Smooth muscle cell of the brain vasculature (primary cell): ENCODE measurements at regions not wholly inside any gene's neighbourhood (a gene's known extent, or its start where the extent isn't known, plus 50 kb on each side); places are given as distances from the start of the nearest gene placed in this dataset.
A peak's percentile ranks its signal among the peaks of the same experiment; 100 is the strongest.

Experiments
- DNase-seq: peaks from one replicate; pipeline ENCODE4 v3.0.0-alpha.2; 2012; ENCODE audit warnings: low read depth, low spot score

DNA sequence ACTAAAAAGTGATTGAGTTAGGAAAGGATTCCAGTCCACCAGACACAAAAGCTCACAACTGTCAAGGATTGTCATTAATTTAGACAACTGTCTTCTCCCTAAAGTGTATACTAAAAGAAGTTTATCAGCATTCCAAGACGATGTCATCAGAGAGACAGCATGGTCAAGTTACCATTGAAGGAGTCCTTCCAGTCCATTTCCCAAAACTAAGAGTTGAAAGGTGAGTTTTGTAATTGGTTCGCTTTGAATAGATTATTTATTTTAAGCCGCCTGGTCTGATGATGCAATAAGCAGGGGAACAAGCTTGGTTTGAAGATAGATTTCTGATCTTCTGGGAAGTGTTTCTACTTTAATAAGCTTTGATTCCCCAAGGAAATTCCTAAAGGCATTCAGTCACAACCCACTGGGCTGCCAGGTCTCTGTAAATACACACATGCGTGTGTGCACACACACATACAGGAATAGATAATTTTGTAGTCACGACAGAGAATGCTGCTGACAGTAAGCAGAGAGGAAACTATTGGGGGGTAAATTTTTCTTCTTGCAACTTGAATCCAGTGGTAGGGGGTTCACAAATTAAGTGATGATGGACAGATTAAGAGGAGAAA lies 234.8 kb downstream of the PIK3R1 start:
- no peak for DNase-seq

DNA sequence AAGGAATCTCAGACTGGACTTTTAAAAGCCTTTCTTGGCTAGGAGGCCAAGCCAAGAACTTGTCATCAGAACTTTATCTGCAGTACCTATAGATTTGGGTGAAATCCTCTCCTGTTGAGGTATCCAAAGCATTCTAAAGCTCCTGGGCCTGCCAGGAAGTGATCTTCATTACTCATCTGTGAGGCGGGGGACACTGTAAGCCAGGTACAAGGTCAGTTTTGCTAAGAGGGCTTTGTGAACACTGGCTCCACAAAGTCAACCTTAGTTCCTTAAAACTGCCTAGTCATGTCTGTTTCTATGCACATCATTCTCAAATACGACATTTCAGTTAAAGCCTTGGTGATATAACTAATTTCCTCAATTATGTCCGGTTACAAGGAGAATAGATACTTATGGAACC lies 236.7 kb downstream of the PIK3R1 start:
- DNase-seq = no peak

DNA sequence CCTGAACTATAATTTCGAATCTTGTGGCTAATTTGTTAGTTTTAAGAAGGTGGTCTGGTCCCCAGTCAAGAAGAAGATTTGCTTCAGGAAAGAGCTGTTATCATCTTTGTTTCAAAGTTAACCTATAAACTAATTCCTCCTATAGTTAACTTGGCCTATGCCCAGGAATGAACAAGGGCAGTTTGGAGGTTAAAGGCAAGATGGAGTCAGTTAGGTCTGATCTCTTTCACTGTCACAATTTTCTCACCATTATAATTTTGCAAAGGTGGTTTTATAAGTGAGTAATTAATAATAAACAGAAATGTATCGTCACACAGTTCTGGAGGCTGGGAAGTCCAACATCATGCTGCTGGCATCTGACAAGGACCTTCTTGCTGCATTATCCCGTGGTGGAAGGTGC lies 238.6 kb downstream of the PIK3R1 start:
- no peak for DNase-seq

DNA sequence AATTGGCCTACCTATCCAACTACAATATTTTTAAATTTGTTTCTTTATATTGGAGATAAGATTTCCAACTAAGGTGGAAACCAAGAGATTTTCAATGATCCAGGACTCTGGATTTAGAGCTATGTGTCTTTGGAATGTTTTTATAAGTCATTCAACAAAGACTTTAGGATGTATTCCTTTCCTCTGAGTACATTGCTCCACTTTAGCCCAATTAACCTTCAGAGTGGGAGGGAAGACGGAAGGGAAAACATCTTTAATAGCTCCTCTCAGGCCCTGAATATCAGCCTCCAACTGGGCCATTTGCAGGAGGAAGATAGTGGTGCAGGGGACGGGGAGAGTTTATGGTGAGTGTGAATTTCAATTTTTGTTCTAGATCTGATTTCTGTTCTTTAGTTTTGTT lies 239.2 kb downstream of the PIK3R1 start:
- no peak for DNase-seq

DNA sequence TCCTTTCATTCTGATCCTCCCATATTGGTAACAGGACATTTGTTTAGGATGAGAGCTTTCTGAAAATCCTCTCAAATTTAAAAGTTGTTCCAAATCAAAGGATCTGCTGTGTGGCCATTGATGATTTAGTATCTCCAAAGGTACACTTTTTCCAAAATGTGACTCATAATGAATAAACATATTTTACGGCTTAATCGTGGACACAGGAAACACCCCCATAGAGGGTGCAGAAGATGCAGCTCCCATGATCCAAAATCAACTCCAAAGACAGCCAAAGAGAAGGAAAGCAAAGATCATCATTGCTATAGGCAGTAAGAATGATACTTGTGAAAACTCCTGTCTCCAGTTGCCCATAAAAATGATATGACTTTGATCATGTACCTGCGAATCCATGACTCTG lies 239.7 kb downstream of the PIK3R1 start:
- no peak for DNase-seq

DNA sequence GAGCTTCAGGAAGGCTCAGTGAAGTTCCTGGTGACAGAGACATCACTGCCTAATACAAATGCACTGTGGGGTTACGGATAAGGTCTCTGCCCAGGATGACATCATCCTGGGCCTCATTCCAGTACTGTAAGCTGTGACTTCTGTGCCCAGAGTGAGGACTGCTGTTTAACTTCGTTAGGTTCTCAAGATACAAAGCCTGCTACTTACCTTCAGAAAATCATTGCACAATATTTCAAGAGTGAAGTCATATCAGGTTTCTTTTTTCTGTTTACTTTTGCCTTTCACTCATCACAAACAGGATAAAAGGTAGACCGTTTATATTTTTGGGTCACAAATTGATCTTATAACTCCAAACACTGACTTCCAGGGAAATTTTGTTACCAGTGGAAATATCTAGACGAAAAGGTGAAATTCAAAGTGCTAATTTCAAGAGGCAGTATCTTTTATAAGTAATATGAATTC lies 241.2 kb downstream of the PIK3R1 start:
- no peak for DNase-seq

DNA sequence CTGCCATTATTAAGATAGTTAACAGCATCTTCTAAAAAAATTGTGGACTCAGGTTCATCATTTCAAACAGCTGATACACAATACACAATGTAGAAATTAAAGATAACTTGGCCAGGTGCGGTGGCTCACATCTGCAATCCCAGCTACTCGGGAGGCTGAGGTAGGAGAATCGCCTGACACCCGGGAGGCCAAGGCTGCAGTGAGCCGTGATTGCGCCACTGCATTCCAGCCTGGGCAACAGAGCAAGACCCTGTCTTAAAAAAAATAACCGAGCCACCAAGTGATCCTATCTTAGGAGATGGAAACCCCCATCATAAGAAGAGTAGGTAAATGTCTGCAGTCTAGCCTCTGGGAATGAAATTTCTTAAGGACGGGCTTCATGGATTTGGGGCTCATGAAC lies 241.7 kb downstream of the PIK3R1 start:
- no peak for DNase-seq

DNA sequence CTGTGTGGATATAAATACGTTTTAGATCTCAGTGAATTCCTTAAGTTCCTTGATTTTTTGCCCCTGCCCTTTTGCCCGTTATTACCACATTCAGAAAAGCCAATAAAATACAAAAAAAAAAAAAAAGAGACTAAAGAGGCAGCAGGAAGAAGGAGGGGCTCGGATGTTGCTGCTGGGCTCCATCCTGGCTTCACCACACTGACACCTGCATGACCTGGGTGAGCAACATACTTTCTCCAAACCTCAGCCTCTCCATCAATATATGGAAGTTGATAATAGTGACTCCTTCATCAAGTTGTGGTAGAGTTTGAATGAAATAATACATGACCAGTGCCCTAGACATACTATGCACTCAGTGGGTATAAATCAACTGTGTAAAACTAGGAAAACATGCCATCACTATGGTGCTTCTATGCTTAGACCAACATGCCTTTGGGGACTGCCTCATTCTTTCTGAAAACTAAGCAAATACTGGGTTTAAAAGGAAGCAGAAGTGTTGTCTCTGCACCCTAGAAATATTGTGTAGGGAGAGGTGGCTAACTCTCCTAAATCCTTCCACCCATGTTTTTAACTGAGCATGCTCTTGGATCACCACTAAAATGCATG lies 243.0 kb downstream of the PIK3R1 start:
- no peak for DNase-seq

DNA sequence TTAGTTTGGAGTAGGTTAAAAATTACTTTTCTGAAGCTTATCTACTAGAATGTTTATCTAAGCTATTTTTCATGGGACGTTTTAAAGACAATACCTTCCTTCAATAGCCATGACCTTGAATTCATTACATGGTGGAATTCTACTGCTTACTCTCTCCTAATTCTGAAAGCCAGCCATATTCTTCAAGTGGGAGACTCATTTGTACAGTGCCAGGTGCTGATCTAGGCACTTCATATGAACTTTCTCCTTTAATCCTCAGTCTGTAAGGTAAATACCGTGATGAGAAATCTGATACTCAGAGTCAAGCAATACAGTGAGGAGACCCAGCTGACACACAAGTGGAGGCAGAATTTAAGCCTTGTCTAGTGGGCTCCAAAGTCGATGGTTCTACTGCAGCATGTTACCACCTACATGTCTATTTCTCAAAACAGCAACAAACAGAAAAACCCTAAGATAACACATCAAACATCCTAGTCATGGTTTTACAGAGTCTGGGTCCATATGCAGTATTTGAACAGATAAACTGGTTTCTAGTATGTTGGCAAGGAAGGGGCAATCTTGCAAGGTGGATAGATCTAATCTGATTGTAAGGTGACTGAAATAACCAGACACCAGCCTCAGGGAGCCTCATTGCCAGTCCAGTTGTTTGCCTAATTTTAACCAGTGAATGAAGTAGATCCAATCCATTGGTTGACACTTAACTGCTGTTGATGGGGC lies 243.7 kb downstream of the PIK3R1 start:
- no peak for DNase-seq

DNA sequence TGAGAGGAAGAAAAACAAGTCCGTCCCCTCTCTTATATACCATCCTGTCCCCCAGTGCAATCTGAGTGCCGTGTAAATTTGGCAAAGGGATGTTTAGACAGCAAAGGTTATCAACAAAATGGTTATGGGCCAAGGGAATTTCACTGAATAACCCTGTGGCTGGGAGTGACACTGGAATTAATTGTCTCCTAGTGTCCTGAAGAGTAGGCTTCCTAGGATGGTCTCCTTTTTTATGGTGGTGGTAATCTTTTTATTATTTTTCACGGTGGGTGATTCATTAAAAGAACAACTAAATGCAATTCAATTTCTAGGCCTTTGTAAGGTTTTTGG lies 244.2 kb downstream of the PIK3R1 start:
- no peak for DNase-seq

DNA sequence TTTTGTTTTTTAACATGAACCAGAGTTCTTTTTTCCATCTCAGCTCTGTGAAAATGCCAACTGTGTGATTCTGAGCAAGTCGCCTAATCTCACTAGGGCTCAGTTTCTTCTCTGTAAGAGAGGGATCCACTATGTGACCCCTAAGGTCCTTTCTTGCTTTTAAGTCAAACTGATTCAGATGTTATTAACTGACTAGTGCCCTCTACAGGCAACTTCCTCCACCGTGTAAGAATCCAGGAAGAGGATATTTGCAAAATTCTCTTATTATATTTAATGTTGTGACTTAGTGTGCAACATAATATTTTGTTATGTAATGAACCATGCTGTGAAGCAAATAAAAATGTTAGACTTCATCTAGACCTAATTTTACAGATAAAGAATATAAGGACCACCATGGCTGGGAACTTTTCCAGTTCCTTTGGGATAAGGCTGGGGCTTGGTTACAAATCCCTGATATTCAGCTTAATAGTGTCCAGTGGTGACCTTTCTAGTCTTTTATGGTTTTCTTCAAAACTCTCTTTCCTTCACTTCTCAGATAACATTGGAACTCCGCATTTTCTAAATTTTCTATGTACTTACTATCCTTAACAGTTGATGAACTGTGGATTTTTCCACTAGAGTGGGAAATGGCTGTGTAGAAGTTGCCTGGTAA lies 244.7 kb downstream of the PIK3R1 start:
- DNase-seq = peak; percentile 40

DNA sequence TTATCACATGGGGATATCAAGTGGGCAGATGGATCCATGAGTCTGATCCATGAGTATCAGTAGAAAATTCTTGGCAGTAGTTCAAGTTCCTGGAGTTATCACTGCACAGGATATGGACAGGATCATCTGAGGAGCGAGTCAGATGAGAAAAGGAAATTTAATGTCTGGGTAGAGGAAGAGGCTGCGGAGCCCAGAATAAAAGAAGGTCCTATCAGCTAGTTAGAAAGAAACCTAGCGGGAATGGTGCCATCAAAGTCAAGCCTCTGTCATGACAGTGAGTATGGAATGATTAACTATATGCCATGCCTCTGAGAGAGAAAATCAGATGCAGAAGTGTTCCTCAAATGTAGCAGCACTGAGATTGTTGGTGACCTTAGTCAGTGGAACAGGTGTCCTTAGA lies 248.1 kb downstream of the PIK3R1 start:
- DNase-seq = no peak

DNA sequence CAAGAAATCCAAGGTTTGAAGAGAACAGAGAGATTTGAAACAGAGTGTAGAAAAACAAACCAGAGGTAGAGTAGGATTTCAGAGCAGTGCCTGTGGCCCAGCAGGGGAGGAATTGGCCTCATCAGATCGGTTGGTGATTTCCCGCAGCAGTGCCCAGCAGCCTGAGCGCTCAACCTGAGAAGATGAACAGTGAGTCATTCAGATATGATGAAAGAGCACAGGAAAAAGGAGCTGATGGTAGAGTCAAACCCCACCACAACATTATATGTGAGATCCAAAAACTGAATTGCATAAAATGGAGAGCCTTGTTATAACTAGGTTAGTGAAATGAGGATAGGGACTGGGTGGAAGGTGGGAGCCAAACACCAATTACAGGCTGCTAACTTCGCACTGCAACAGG lies 248.9 kb downstream of the PIK3R1 start:
- DNase-seq = peak; percentile 49

DNA sequence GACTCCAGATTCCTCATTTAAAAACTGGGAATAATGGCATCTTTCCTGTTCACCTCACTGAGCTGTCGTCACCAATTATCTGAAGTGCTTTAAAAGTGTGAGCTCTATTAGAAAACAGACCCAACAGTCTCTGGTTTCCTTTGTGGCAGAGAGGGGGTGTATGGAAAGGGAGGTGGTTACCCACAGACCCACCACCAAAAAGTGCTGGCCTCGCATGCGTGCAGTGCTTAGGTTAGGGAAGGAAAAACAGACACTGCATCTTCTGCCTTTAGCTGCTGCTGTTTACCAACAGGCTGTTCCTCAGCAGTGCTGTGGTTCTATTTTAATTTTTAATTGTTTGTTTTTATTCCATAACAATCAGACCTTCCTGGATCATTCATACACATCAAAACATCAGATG lies 249.6 kb downstream of the PIK3R1 start:
- DNase-seq = no peak

DNA sequence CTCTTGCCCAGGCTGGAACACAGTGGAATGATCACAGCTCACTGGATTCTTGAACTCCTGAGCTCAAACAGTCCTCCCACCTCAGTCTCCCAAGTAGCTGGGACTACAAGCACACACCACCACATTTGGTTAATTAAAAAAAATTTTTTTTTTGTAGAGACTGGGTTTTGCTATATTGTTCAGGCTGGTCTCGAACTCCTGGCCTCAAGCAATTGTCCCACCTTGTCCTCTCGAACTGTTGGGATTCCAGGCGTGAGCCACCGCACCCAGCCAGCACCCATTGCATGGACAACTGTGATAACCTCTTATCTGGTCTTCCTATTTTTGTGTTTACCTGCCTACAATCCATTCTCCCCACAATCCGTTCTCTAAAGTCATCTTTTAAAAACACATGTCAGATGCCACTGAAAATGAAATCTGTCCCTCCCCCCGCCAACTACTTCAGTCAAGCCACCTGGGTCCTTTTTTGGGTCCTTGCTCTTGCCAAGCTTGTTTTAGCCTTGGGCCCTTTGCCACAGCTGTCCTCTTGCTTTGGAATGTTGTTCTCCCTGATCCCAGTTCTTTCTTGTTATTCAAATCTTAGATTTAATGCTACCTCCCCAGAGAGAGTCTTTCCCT lies 250.5 kb downstream of the PIK3R1 start:
- no peak for DNase-seq

DNA sequence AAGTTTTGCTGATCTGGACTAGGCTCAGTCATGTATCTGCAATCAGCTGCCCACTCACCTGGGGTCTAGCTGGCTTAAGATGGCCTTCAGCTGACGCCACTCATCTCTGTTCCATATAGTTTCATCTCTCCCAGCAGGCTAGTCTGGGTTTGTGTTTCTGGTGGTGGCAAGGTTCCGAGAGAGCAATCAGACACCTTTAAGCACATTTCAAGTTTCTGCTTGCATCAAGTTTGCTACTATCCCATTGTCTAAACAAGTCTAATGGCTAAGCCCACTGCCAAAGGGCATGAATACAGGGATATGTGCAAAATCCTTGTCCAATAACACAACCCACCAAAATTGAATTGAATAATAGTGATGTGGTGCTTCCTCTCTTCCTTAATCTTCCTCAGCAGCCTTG lies 251.7 kb downstream of the PIK3R1 start:
- no peak for DNase-seq

DNA sequence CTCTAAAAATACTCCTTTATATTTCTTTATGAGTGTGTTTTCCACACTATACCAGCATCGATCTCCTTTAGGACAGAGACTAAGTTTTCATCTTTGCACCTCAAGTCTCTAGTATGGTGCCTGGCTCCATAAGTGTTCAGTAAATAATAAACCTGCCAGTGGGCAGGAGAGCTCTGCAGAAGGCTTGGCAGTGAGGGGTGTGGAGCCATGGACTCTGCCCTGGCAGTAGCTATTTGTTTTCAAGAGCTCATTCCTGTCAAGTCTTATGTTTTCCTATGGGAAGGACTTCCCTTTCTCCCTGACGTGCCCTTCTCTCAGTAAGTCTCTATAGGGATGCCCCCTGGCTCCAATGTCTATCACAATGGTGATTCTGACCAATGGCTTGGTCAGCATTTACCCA lies 252.2 kb downstream of the PIK3R1 start:
- no peak for DNase-seq

DNA sequence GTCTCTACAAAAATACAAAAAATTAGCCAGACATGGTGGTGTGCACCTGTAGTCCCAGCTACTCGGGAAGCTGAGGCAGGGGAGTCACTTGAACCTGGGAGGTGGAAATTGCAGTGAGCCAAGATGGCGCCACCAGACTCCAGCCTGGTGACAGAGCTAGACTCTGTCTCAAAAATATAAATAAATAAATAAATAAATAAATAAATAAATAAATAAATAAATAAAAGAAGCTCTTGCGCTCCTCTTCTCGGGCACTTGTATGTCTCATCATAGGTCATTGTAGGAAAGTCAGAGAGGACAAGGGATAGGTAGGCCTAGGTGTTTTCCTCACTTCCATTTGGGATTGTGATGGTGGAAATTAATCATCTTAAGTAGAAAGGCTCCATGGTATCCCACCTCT lies 252.8 kb downstream of the PIK3R1 start:
- no peak for DNase-seq

DNA sequence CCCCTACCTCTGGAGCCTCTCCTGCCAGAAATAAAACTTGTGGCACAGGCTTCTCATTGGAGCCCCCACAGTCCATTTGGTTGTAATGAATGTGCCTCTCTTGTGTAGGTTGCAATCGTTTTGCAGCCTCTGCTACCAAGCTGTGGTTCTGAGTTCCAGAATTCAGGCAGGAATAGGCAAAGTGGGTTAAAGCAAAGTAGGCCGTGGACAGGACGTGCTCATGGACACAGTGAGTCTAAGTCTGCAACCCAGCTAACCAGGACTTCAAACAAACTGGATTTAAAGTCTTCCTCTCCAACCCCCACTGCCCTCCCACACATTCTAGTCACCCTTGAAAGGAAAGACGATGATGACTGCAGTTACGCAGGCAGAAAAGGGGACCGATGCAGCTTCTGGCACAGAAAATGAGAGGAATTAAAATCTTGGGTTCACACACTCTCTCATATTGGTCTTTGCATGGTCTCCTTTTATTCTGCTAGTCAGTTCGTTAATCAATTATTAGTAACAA lies 260.0 kb downstream of the PIK3R1 start:
- DNase-seq = no peak

DNA sequence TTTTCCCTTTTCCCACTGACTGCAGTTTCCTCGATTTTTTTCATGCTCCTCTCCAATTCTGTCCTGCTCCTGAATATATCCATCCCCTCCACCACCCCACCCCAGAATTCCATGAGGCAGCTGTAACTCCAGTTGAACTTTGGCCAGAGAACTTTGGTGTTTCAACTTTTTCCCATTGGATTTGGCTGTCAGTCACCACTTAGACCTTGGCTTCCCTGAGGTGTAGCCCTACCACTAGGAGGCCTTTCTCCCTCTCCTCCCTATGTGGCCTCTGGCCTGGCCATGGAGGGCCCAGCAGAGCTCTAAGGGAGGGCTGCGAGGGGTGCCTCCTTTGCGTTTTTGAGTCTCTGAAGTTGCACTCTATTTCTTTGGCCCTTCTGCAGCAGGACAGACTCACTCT lies 261.3 kb downstream of the PIK3R1 start:
- DNase-seq = no peak

DNA sequence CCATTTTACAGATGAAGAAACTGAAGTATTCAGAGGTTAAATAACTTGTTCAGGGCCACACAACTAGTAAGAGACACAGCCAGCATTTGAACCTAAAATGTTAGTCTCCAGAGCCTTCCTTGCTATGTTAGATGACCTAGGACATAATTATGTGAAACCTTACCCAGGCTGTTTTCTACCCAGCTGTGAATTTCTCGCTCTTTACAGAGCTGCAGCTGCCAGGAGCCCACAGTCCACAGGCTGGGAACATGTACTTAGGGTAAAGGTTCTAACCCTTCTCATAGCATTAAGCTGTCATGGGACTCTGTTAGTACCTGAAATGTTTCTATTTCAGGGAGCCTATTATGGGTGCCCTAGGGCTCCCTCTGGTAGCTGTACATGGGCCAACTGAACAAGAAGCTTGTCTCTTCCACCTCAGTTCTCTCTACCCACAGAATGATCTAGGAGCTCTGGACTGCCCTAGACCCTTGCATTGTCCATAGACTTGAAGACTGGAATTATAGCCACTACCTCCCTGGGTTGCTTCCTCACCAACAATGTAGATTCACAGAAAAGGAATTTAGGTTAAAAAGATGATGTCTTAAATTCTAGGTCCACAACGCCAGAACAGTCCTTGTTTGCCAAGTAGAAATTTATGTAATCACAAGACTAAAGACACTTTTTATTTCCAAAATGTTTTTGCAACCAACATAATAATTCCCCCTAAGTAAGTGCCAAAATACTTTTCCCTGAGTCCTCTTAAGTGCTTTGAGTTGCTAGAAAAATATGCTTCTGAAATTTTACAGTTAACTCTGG lies 262.9 kb downstream of the PIK3R1 start:
- DNase-seq = no peak
